Body of pancreas (tissue), 4 donors: ENCODE measurements at regions not wholly inside any gene's neighbourhood (a gene's known extent, or its start where the extent isn't known, plus 50 kb on each side); places are given as distances from the start of the nearest gene placed in this dataset.

Experiments
- ATAC-seq: fragments of 150-250 bp; one replicate; pipeline ENCODE4 v1.9.1; 2016
- DNase-seq, 4 donors: peaks; one replicate each; pipeline ENCODE4 v3.0.0-alpha.2; 2019
- H3K27ac ChIP-seq, 4 donors: fragments of 200-600 bp; sonication (generic); 1 replicate in 3 of 4; 2 replicates in 1 of 4; pipeline versions ENCODE4 v1.5.1 to v1.6.1; 2016 to 2019; ENCODE audit warnings: mild to moderate bottlenecking in 1 of 4, mixed read lengths in 1 of 4, moderate library complexity in 1 of 4
- H3K27me3 ChIP-seq, 2 donors: fragments of 200-600 bp; sonication (generic); one replicate each; pipeline ENCODE4 v1.6.0; 2016; ENCODE audit warnings: mild to moderate bottlenecking in 1 of 2
- H3K36me3 ChIP-seq, 2 donors: fragments of 200-600 bp; sonication (generic); replicated peaks in 1 of 2; 2 replicates each; pipeline ENCODE4 v1.5.1; 2016; ENCODE audit warnings: low read depth in 2 of 2; ENCODE audit not compliant: insufficient read depth in 1 of 2
- H3K4me1 ChIP-seq: fragments of 200-600 bp; sonication (generic); one replicate; pipeline ENCODE4 v1.6.0; 2016
- H3K4me3 ChIP-seq, 2 donors: fragments of 200-600 bp; sonication (generic); 1 replicate in 1 of 2; 2 replicates in 1 of 2; pipeline ENCODE4 v1.5.1; 2016 to 2019
- H3K9me3 ChIP-seq, 3 donors: fragments of 200-600 bp; sonication (generic); 1 replicate in 2 of 3; 2 replicates in 1 of 3; pipeline ENCODE4 v1.5.1; 2016
- CTCF ChIP-seq, 7 experiments: fragments of 450-650 bp in 4 of 7; fragments of 200-600 bp in 3 of 7; sonication (generic) in 3 of 7; IDR thresholded peaks; one replicate each; pipeline ENCODE4 v1.5.1; 2016 to 2019; ENCODE audit warnings: antibody characterized with exemption in 7 of 7
- POLR2A ChIP-seq, 3 donors: fragments of 450-650 bp; IDR thresholded peaks; one replicate each; pipeline ENCODE4 v1.6.1; 2016; ENCODE audit warnings: antibody characterized with exemption in 3 of 3, mild to moderate bottlenecking in 2 of 3
- WGBS, 2 donors: methylation state at CpG; one replicate each; pipeline ENCODE4 v1.1.5; 2017; 5-methylcytosine and 5-hydroxymethylcytosine counted together
- intact Hi-C: fragments of 100-400 bp; cut with DNase I; formaldehyde crosslinking; loops from one replicate; pipeline ENCODE4 v1.15.1; 2023

- H3K4me3 ChIP-seq: no peak overlapping the region
- no peak for ATAC-seq
Measured at GRCh38 chr18:11504962-11505361, 104.4 kb upstream of the SLC35G4 start.

GRCh38 chr18:11502368-11502767, 107.0 kb upstream of the SLC35G4 start:
- Histone ChIP-seq H3K4me1 (no peaks in the 10 kb centered on the region), H3K36me3 (no peaks in the 10 kb centered on the region), H3K4me3 (no peak overlapping the region), H3K27me3 (peaks cover 0 to 5% of the 10 kb centered on the region in 2 donors), H3K9me3 (no peaks in the 10 kb centered on the region), H3K27ac (no peak overlapping the region)
- ATAC-seq (no peak), DNase-seq (no peak)
- TF ChIP-seq POLR2A (IDR thresholded peaks at IDR 0.05) (no peak), CTCF (IDR thresholded peaks at IDR 0.05) (no peak)
- WGBS, 2 donors: 41 to 45% methylated on average over 1 of the region's 1 CpG
- intact Hi-C loops: no loop called here

More at GRCh38 chr18:11504962-11505361, 104.4 kb upstream of the SLC35G4 start:
- no peak overlapping the region for H3K27ac ChIP-seq
- intact Hi-C loops: no loop called here
- H3K27me3 ChIP-seq: peaks cover 0 to 5% of the 10 kb centered on the region in 2 donors
- WGBS, 2 donors: 53 to 56% methylated on average over 6 of the region's 6 CpGs
- DNase-seq: no peak
- H3K9me3 ChIP-seq: no peaks in the 10 kb centered on the region
- no peaks in the 10 kb centered on the region for H3K4me1 ChIP-seq
- no peak for TF ChIP-seq POLR2A (IDR thresholded peaks at IDR 0.05)
- TF ChIP-seq CTCF (IDR thresholded peaks at IDR 0.05): no peak
- no peaks in the 10 kb centered on the region for H3K36me3 ChIP-seq

DNA sequence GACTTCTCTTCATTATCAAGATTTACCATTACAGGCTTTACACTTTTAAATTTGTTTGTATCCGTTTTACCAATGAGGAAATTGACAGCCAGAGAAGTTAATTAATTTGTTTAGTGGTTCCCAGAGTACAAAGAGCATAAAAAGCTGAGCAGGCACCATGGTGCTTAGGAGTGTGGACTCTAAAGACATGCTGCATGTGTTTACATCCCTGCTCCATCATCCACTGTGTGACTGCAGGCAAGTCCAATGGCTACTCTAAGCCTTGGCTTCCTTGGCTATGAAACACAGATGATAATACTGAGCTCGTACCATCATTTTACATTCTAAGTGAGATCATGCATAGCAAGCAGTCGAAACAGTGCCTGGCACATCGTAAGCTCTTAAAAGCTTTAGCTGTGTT, 108.0 kb upstream of the SLC35G4 start:
- Histone ChIP-seq H3K36me3 (no peaks in the 10 kb centered on the region), H3K9me3 (no peaks in the 10 kb centered on the region), H3K27me3 (peaks cover 0 to 5% of the 10 kb centered on the region in 2 donors), H3K4me3 (no peak overlapping the region), H3K27ac (no peak overlapping the region), H3K4me1 (no peaks in the 10 kb centered on the region)
- intact Hi-C loops: no loop called here
- TF ChIP-seq CTCF (IDR thresholded peaks at IDR 0.05) (no peak), POLR2A (IDR thresholded peaks at IDR 0.05) (no peak)
- 64 to 69% methylated on average over 4 of the region's 4 CpGs for WGBS, 2 donors
- ATAC-seq: no peak
- DNase-seq: no peak

DNA sequence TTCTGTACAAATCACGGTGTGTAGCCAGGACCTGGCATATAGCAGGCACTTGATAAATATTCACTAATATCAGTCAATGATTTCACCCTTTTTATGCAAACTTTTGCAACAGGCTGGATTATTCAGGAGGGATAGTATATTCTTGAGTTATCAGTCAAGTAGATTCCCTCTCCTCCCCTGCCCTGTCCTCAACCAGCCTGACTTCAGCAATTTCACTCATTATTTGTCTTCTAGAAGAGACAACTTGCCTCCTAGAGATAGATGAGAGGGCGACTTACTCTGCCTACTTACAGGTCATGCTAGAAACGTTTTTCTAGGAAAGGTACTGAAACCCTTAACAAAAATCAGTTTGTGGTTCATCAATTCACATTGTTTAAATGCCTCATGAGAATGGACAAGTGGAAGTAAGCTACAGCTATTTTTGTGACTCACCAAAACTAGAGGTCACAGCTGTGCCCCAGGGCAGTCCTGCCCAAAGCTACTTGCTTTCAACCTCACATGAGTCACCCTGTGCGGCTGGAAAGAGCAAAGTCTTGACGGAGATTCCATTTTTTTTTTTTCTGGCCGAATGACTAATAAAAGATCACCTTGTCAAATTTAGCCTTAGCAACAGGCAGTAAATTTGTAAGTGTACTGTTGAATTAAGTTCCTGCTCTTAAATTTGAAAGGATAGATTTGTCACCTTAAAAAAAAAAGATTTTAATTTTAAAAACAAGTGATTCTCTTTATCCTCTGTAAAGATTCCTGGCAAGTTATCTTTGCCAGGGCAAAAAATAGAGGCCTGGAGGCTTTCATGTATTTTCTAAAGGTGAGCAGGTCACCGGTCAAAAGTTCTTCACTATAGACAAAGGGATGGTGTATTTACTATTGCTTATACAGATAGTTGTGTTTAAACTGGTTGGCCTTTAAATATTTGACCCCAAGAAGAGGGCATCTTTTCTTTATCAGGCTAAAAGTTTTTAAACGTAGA, 109.0 kb upstream of the SLC35G4 start:
- no peak for TF ChIP-seq POLR2A (IDR thresholded peaks at IDR 0.05)
- TF ChIP-seq CTCF (IDR thresholded peaks at IDR 0.05): no peak
- Histone ChIP-seq H3K36me3 (no peaks in the 10 kb centered on the region), H3K9me3 (no peaks in the 10 kb centered on the region), H3K27ac (no peak overlapping the region), H3K4me3 (no peak overlapping the region), H3K27me3 (peaks cover 0 to 2% of the 10 kb centered on the region in 2 donors), H3K4me1 (no peaks in the 10 kb centered on the region)
- WGBS, 2 donors: 22 to 27% methylated on average over 8 of the region's 8 CpGs
- ATAC-seq (peak; percentile 56), DNase-seq (peak in 2 of 4 donors; percentile 26 to 28)
- intact Hi-C loops: no loop called here
